Thymus (tissue), 11 donors: ENCODE measurements at regions not wholly inside any gene's neighbourhood (a gene's known extent, or its start where the extent isn't known, plus 50 kb on each side); places are given as distances from the start of the nearest gene placed in this dataset.
"Not testable (repeated sequence)": the region's sequence is repeated elsewhere in the genome, so short reads cannot be mapped to it uniquely, and the experiment has no call there.

Experiments
- DNase-seq, 9 donors: peaks; one replicate each; pipeline ENCODE4 v3.0.0-alpha.2; 2013; ENCODE audit warnings: low spot score in 9 of 9, low read depth in 6 of 9, missing footprints in 1 of 9
- H3K27ac ChIP-seq, 2 donors: one replicate each; pipeline ENCODE4 v1.5.1; 2013; ENCODE audit warnings: control low read depth in 1 of 2, low read depth in 1 of 2, low read length in 1 of 2, mild to moderate bottlenecking in 1 of 2, moderate library complexity in 1 of 2
- H3K27me3 ChIP-seq, 2 donors: one replicate each; pipeline ENCODE4 v1.5.1; 2013; ENCODE audit warnings: low read length in 1 of 2; ENCODE audit not compliant: control insufficient read depth in 2 of 2, insufficient read depth in 1 of 2
- H3K36me3 ChIP-seq, 2 donors: one replicate each; pipeline ENCODE4 v1.5.1; 2013; ENCODE audit warnings: low read length in 1 of 2, mild to moderate bottlenecking in 1 of 2, moderate library complexity in 1 of 2; ENCODE audit not compliant: control insufficient read depth in 2 of 2, insufficient read depth in 2 of 2
- H3K4me1 ChIP-seq, 2 donors: one replicate each; pipeline ENCODE4 v1.5.1; 2013; ENCODE audit warnings: low read length in 2 of 2; ENCODE audit not compliant: control insufficient read depth in 2 of 2, insufficient read depth in 2 of 2
- H3K4me3 ChIP-seq, 2 donors: one replicate each; pipeline ENCODE4 v1.5.1; 2013; ENCODE audit warnings: low read length in 2 of 2, control low read depth in 1 of 2, mild to moderate bottlenecking in 1 of 2
- H3K9me3 ChIP-seq, 2 donors: one replicate each; pipeline ENCODE4 v1.5.1; 2013; ENCODE audit warnings: low read length in 1 of 2, mild to moderate bottlenecking in 1 of 2; ENCODE audit not compliant: control insufficient read depth in 2 of 2, insufficient read depth in 1 of 2
- WGBS: extraction: QIAGEN DNeasy Blood & Tissue Kit; methylation state at CpG from one replicate; pipeline ENCODE4 v1.1.7; 2013; 5-methylcytosine and 5-hydroxymethylcytosine counted together
- donor health status: healthy.

- Histone ChIP-seq H3K27me3 (no peaks in the 10 kb centered on the region), H3K4me3 (no peak overlapping the region), H3K9me3 (peaks cover 5 to 15% of the 10 kb centered on the region in 2 donors), H3K36me3 (no peaks in the 10 kb centered on the region), H3K27ac (no peak overlapping the region), H3K4me1 (no peaks in the 10 kb centered on the region)
- 96% methylated on average over 16 of the region's 16 CpGs for WGBS
- no peak for DNase-seq
These were observed 558.8 kb upstream of the ADAMTS16 start for GRCh38 chr5:4581289-4581688.

- DNase-seq, result no peak
- H3K4me3 ChIP-seq, result no peak overlapping the region
- H3K36me3 ChIP-seq, result no peaks in the 10 kb centered on the region
- H3K9me3 ChIP-seq, result peaks cover 5 to 13% of the 10 kb centered on the region in 2 donors
- WGBS, result 87% methylated on average over 8 of the region's 8 CpGs
- H3K4me1 ChIP-seq, result no peaks in the 10 kb centered on the region
- no peaks in the 10 kb centered on the region for H3K27me3 ChIP-seq
- no peak overlapping the region for H3K27ac ChIP-seq
These were observed 555.1 kb upstream of the ADAMTS16 start for GRCh38 chr5:4584982-4585381.

DNA sequence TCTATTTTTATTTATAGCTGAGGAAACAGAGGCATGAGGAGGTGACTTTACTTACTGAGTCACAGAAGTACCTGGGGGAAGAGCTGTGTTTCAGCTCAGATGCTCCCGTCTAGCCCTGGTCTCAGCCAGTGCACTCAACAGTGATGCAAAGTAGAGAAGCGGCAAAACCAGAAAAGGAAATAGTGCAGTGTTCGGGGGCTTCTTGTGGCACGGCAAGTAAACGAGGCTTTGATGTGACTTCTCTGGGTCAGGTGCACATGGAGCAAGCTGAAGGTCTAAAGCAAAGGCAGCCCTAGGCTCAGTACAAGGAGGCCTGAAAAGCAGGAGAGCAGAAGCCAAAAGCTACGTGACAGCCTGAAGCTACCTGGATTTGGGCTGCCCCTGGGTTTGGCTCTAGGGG lies 526.7 kb upstream of the ADAMTS16 start:
- H3K36me3 ChIP-seq, result no peaks in the 10 kb centered on the region
- H3K27ac ChIP-seq, result no peak overlapping the region
- DNase-seq, result no peak
- no peaks in the 10 kb centered on the region for H3K4me1 ChIP-seq
- 92% methylated on average over 6 of the region's 6 CpGs for WGBS
- H3K27me3 ChIP-seq, result no peaks in the 10 kb centered on the region
- H3K4me3 ChIP-seq, result no peak overlapping the region
- peaks cover 0 to 3% of the 10 kb centered on the region in 2 donors for H3K9me3 ChIP-seq

DNA sequence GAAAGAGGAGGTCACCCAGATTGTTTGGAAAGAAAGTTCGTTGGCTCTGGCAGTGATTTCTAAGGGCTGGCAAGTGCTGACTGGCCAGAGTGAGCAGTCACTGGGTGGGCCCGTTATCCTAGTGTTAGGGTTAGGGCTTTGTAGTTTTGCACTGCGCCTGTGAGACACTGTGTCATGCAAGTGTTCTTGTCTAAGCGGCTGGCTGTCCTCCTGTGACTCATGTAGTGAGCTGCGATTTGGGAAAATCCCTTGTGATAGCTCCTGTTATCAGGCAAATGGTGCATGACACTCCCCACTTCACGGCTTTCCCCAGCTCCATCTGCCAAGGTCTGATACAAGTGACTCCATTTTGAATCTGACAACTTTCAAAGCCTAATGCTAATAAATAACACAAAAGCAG lies 526.0 kb upstream of the ADAMTS16 start:
- H3K27me3 ChIP-seq, result no peaks in the 10 kb centered on the region
- H3K4me1 ChIP-seq, result no peaks in the 10 kb centered on the region
- H3K27ac ChIP-seq, result no peak overlapping the region
- no peak overlapping the region for H3K4me3 ChIP-seq
- peaks cover 0 to 3% of the 10 kb centered on the region in 2 donors for H3K9me3 ChIP-seq
- H3K36me3 ChIP-seq, result no peaks in the 10 kb centered on the region
- no peak for DNase-seq
- 89% methylated on average over 6 of the region's 6 CpGs for WGBS

DNA sequence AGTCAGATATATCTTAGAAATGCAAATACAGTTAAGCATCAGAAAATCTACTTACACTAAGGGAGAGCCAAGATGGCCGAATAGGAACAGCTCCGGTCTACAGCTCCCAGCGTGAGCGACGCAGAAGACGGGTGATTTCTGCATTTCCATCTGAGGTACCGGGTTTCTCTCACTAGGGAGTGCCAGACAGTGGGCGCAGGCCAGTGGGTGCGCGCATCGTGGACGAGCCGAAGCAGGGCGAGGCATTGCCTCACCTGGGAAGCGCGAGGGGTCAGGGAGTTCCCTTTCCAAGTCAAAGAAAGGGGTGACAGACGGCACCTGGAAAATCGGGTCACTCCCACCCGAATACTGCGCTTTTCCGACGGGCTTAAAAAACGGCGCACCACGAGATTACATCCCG lies 524.8 kb upstream of the ADAMTS16 start:
- not testable (repeated sequence) for DNase-seq, H3K9me3 ChIP-seq, H3K27me3 ChIP-seq, H3K4me3 ChIP-seq, H3K36me3 ChIP-seq, H3K4me1 ChIP-seq, H3K27ac ChIP-seq
- 98% methylated on average over 23 of the region's 26 CpGs for WGBS

- no peaks in the 10 kb centered on the region for H3K36me3 ChIP-seq
- H3K27ac ChIP-seq, result no peak overlapping the region
- no peak for DNase-seq
- no peaks in the 10 kb centered on the region for H3K27me3 ChIP-seq
- H3K9me3 ChIP-seq, result no peaks in the 10 kb centered on the region
- no peak overlapping the region for H3K4me3 ChIP-seq
- WGBS, result 94% methylated on average over 5 of the region's 5 CpGs
- no peaks in the 10 kb centered on the region for H3K4me1 ChIP-seq
These were observed 514.8 kb upstream of the ADAMTS16 start for GRCh38 chr5:4625206-4625896.

DNA sequence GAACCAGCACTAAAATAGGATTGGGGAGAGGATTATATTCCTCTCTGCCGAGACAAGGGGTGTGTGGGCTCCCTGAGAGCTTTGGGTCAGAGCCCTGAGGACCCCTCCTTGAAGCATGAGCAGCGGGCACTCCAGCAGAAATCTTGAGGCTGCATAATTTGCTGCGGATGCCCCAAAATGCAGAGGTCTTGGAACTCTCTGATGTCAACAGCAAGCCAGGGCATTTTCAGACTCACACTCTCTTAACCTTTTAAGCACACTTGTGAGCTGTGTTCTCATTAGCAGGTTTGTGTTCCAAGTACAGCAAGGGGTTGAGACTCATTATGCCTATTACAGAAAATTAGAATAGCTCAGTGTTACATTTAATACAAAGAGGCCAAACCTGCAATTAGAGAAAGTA lies 513.0 kb upstream of the ADAMTS16 start:
- H3K27me3 ChIP-seq, result no peaks in the 10 kb centered on the region
- no peak for DNase-seq
- H3K9me3 ChIP-seq, result peaks cover 0 to 2% of the 10 kb centered on the region in 2 donors
- 82% methylated on average over 3 of the region's 3 CpGs for WGBS
- no peaks in the 10 kb centered on the region for H3K4me1 ChIP-seq
- H3K27ac ChIP-seq, result no peak overlapping the region
- H3K4me3 ChIP-seq, result no peak overlapping the region
- no peaks in the 10 kb centered on the region for H3K36me3 ChIP-seq

DNA sequence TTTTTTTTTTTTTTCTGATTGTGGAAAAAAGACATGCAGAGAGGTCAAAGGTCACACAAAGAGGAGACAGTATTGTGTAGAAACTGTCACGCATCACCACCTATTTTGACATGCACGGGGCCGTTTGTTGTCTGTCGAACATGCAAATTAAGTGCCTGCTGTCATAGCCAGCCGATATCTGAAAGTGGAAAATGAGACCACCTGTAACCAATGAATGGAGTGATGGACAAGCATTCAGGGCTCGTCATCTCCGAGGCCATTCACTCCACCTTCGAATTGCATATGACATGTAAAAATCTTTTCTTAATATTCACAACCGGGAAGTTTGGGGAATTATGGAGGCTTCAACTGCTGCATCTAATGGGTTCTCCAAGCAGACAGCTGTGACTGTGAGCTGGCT lies 512.2 kb upstream of the ADAMTS16 start:
- 89% methylated on average over 9 of the region's 9 CpGs for WGBS
- no peak for DNase-seq
- H3K4me3 ChIP-seq, result no peak overlapping the region
- H3K4me1 ChIP-seq, result no peaks in the 10 kb centered on the region
- H3K27ac ChIP-seq, result no peak overlapping the region
- H3K36me3 ChIP-seq, result no peaks in the 10 kb centered on the region
- peaks cover 0 to 2% of the 10 kb centered on the region in 2 donors for H3K9me3 ChIP-seq
- no peaks in the 10 kb centered on the region for H3K27me3 ChIP-seq

DNA sequence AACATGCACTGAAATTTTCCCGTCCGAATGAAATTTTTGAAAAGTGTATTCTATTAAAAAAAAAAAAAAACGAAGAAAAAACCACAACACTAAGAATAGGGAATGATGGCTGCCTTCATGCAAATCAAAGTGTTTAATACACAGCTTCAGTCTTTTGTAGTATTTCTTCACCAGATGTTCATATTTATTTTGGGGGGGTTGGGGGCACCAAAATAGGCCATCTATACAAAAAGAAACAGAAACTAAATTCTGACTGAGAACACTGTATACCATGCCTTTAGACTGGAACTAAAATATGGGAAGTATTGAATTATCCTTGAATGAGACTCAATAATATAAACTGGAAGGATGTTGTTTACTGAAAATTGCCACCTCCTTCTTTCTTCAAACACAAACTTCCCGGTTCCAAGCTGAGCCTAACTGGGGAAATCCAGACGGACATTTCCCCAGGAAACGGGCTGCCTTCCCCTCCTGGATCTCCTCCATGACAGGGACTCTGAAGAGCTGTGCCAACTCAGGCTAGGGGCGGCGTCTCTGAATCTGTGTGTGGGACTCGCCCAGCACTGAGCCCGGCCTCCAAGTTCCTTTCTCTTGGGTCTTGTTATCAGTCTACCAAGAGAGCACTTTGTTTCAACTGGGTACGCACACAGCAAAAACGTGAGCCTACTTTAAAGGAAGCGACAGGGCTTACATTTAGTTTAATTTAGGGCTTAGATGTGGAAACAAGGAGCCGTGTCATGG lies 511.3 kb upstream of the ADAMTS16 start:
- Histone ChIP-seq H3K4me1 (no peaks in the 10 kb centered on the region), H3K27me3 (no peaks in the 10 kb centered on the region), H3K36me3 (no peaks in the 10 kb centered on the region), H3K27ac (no peak overlapping the region), H3K4me3 (no peak overlapping the region), H3K9me3 (peaks cover 0 to 2% of the 10 kb centered on the region in 2 donors)
- 93% methylated on average over 14 of the region's 14 CpGs for WGBS
- DNase-seq, result no peak
